GM21825 (cell line): ENCODE measurements at regions not wholly inside any gene's neighbourhood (a gene's known extent, or its start where the extent isn't known, plus 50 kb on each side); places are given as distances from the start of the nearest gene placed in this dataset.

Experiments
- ATAC-seq: cut with Tn5 transposase; IDR thresholded peaks from one replicate; pipeline ENCODE4 v1.9.1; 2021; ENCODE audit warnings: mild to moderate bottlenecking, moderate library complexity; ENCODE audit not compliant: unreplicated experiment

DNA sequence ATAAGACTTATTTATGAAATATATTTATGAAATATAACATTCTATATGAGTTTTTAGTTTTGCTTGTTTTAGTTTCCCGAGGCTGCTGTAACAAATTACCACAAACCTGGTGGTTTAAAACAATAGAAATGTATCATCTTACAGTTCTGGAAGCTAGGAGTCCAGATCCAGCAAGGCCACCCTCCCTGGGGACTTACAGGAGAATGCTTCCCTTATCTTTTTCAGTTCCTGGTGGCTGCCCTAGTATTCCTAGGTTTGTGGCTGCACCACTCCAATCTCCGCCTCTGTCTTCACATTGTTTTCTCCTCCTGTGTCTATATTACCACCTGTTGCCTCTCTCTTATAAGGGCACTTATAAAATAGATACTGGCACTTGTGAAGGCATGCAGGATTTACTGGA is 877.8 kb downstream of the TUSC7 start:
- no peak for ATAC-seq

DNA sequence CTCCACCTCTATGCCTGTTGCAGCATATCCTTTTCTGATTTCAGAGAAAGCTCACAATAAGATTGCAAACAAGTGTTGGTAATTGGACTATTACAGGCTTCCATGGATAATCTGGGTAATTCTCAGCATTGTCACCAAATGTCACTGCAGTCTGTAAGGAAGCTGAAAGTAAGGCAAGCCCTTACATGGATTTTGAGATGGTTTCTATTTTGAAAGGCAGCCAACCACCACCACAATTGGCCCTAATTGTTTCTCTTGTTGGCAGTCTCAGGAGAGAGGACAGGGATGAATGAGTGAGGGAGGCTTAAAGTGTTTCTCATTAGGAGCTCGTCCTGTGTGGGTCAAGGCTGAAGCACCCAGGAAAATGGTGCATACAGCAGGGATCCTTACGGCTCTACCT is 879.9 kb downstream of the TUSC7 start:
- ATAC-seq = no peak

- ATAC-seq = no peak
These were observed 886.0 kb downstream of the TUSC7 start for GRCh38 chr3:117595615-117596014.

DNA sequence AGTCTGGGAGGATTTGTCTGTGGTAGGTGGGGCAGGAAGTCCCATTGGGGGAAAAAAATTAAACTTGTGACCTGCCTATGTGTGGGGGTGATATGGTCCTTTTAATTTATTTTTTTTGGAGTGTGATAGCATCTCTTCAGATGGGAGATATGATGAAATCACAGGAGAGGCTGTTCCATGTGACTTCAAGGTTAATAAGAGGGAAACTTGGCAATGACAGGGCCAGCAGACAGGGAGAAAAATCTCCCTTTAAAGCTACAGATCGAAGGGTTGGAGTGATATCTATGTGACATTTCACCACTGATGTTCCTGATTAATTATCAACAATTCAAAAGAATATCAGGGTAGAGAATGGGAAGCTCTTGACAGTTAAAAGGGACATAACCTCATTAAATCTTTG is 886.9 kb downstream of the TUSC7 start:
- no peak for ATAC-seq

GRCh38 chr3:117597865-117598264 is 888.3 kb downstream of the TUSC7 start:
- ATAC-seq = no peak

DNA sequence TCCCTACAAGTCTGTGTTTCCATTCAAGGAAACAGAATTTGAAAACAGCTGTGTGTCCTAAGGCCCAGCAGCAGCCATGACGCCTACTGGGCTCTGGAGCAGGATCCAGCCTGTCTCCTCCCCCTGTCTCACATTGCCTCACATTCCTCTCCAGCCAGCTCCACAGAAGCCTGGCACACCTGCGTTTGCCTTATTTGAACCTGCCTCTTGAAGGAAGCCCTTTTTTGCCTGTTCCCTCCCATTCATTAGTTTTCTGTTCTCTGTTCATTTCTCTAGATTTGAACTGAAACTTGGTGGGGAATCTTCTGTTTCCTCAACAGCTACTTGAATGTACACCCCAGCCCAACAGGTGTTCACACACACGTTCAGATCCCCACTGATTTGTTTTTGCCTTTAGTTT is 890.5 kb downstream of the TUSC7 start:
- ATAC-seq = peak; percentile 48

GRCh38 chr3:117600666-117601065 is 891.1 kb downstream of the TUSC7 start:
- ATAC-seq = no peak

DNA sequence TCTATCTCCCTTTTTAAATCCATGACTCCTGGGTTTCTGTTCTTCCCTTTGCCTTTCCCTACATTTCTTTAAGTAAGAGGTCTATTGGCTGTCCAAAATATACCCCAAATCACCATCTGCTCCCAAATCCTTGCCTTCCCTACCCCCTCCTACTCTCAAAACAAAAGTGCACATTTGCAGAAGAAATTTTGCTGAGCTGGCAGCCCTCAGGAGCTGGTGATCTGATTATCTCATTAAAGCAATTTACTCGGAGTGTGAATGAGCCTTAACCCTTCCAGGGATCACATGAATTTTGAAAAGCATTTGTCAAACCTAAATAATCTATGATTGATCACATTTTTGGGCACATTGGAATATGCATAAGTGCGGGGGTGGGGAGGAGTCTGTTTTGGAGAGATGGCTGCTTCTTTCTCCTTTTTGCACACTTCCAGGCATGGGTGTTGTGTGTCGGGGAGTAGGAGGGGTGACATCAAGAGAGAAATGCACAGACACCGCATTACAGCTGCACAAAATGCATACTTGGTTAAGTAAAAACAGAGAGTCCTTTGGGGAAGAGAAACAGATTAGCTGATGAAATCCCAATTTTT is 892.6 kb downstream of the TUSC7 start:
- ATAC-seq = no peak

DNA sequence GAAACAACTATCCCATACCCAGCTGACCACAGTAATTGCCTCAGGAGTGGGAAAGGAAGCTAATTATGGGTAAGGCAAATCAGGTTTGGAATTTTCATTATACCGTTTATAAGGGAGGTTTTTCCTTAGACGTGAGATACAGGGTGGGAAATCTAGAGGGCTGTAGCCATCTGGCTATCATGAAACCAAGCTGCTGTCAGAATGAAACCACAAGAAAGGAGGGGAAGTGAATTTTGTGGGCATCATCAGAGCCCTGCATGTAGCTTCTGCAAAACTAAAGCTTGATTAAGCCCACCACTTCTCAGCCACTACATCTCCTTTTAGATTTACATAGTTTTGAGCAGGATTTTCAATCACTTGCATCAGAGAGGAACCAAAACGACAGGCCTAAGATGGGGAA is 893.5 kb downstream of the TUSC7 start:
- peak; percentile 67 for ATAC-seq

DNA sequence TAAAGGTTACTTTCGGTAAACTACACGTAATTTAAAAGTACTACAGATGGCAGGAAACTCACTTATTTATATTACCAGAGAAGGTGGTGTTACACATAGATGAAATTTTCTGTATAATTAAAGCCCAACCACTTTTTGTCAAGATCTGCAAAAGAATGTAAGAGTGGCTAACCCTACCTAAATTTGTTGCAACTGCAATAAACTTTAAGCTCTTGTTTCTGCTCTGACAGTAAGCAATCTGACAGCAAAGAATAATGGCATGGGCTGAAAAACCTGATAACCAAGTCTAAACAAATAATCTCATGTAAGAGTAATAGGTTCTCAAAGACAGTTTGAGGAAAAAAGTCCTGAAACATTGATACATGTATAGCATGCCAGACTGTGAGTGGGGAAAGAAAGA is 897.3 kb downstream of the TUSC7 start:
- no peak for ATAC-seq

DNA sequence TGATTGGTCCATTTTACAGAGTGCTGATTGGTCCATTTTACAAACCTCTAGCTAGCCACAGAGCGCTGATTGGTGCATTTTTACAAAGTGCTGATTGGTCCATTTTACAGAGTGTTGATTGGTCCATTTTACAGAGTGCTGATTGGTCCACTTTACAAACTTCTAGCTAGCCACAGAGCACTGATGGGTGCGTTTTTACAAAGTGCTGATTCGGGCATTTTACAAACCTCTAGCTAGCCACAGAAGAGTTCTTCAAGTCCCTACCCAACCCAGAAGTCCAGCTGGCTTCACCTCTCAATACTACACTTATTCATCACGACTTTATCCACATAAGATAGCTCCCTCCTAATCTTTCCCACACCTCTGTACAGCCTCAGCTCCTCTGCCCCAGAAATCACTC is 899.8 kb downstream of the TUSC7 start:
- no peak for ATAC-seq

DNA sequence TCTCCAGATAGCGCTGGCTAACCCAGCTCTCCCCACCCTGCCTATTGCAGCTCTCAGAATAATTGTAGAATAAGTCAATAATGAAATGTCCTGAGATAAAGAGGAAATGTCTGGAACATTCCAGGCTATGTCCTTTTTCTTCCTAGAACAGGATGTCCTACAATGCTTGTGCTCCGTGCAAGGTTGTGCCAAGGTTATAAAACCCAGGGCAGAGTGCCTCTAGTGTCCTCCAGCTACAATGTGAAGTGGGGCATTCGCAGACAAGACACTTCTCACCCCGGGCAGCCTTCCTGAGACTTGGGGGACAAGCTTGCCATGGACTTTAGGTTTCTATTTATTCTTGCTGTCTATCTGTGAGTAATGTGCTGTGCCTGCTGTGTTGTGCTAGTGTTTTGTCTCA is 900.6 kb downstream of the TUSC7 start:
- no peak for ATAC-seq

- ATAC-seq = no peak
These were observed 901.6 kb downstream of the TUSC7 start for GRCh38 chr3:117611211-117611610.

- no peak for ATAC-seq
These were observed 906.6 kb downstream of the TUSC7 start for GRCh38 chr3:117616227-117616626.

GRCh38 chr3:117617906-117618305 is 908.3 kb downstream of the TUSC7 start:
- ATAC-seq = no peak

DNA sequence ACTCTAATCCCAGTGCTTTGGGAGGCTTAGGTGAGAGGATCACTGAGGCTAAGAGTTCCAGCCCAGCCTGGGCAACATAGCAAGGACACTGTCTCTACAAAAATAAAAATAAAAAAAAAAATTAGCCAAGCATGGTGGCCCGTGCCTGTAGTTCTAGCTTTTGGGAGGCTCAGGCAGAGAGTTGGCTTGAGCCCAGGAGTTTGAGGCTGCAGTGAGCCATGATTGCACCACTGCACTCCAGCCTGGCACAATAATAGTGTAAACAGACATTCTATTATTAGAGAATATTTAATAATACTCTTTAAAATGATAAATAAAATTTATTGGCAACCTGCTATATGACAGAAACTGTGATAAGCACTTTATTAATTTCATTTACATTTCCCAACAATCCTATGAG is 908.9 kb downstream of the TUSC7 start:
- no peak for ATAC-seq

DNA sequence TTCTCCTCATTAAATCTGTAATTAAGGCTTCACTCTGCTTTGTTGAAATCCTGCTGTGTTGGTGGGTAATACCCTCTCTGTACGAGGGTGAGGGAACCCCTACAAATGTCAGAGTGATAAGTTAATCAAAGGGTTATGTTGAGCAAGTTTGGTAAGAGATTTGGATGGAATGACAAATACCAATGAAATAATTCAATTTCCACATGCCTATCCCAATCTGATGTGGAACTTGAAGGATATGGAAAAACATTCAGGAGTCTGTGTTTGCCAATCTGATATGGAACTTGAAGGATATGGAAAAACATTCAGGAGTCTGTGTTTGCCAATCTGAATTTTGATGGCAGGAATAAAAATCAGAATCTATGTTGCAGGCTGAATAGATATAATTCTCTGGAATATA is 910.2 kb downstream of the TUSC7 start:
- ATAC-seq = no peak

GRCh38 chr3:117622171-117622841 is 912.7 kb downstream of the TUSC7 start:
- no peak for ATAC-seq

DNA sequence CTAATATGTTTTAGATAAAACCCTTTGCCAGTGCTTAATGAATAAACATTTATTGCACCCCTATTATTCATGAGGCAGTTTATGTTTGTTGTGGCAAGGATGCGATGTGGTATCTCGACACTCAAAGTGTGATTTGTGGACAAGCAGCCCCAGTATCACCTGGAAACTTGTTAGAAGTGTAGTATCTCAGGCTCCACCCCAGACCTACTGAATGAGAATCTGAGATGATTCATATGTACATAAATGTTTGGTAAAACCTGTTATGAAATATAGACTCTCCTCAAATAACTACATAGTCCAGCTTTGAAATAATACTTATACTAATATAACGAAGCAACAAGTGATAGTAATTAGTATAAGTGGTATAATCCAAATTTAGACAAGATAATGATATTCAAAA is 914.8 kb downstream of the TUSC7 start:
- no peak for ATAC-seq

- ATAC-seq = no peak
These were observed 915.6 kb downstream of the TUSC7 start for GRCh38 chr3:117625174-117625573.

GRCh38 chr3:117626577-117626976 is 917.0 kb downstream of the TUSC7 start:
- ATAC-seq = no peak

DNA sequence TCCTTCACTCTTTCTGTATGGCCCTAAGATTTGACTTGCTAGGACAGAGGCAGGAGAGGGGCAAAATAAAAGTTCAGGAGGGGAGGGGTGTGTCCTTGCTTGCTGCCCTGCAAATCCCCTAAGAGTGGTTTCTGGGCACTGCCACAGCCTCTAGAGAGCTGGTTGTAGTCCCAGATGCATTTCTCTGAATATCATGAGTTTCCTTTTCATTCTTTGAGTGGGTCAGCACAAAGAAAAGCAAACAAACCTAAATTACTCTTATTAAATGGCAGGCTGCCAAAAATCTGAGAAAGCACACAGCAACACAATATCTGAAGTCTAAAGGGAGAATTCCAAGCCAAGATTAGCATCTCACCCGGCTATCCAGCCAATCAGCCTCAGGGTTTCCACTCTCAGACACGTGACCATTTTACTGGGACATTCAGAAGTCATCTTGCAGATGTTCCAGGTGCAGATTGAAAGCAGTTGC is 919.3 kb downstream of the TUSC7 start:
- ATAC-seq = no peak

DNA sequence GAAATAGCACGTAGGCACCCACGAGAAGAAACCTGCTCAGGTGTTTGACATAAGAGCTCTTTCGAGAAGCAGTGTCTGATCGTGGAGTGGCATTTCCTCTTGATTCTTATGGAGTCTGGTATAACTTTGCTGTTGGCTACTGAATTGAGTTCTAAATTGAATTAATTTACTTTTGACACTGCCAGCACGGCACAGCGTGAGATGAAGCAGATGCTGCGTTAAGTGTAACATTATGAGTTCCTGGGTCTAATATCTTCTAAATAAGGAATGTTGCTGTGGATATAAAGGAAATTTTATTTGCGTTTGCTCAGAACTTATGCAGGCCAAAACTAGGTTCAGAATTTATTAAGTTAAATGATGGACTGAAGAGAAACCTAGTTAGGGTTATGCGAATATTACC is 919.9 kb downstream of the TUSC7 start:
- no peak for ATAC-seq
